ENCODE measurements at regions not wholly inside any gene's neighbourhood (a gene's known extent, or its start where the extent isn't known, plus 50 kb on each side); places are given as distances from the start of the nearest gene placed in this dataset.
"Not testable (repeated sequence)": the region's sequence is repeated elsewhere in the genome, so short reads cannot be mapped to it uniquely, and the experiment has no call there.

- Histone ChIP-seq H3K36me3 (no peaks in the 10 kb centered on the region), H3K4me1 (ENCODE audit: insufficient read depth) (no peaks in the 10 kb centered on the region), H3K27ac (no peak overlapping the region), H3K4me3 (no peak overlapping the region), H3K27me3 (no peaks in the 10 kb centered on the region), H3K9me3 (no peaks in the 10 kb centered on the region)
- TF ChIP-seq POLR2A (IDR thresholded peaks at IDR 0.05), result no peak
- TF ChIP-seq CTCF (IDR thresholded peaks at IDR 0.05), result no peak
- no peak for TF ChIP-seq EP300 (IDR thresholded peaks at IDR 0.05)
- no peak for DNase-seq
- WGBS, 3 donors, result 60 to 76% (median 69%) methylated on average over 5 of the region's 5 CpGs
- intact Hi-C loops (cut with DNase I), result no loop called here
These were observed 419.2 kb downstream of the OLFM4 start for GRCh38 chr13:53447863-53448262.

GRCh38 chr13:53452263-53452808, 423.7 kb downstream of the OLFM4 start:
- 91 to 95% (median 93%) methylated on average over 21 to 28 of the region's 29 CpGs for WGBS, 3 donors
- H3K27me3 ChIP-seq; H3K4me1 ChIP-seq (ENCODE audit: insufficient read depth); H3K36me3 ChIP-seq; H3K27ac ChIP-seq; DNase-seq; H3K4me3 ChIP-seq; intact Hi-C loops (cut with DNase I); H3K9me3 ChIP-seq: not testable (repeated sequence)

- intact Hi-C loops (cut with DNase I), result no loop called here
- Histone ChIP-seq H3K36me3 (no peaks in the 10 kb centered on the region), H3K27me3 (no peaks in the 10 kb centered on the region), H3K9me3 (no peaks in the 10 kb centered on the region), H3K4me3 (no peak overlapping the region), H3K27ac (no peak overlapping the region), H3K4me1 (ENCODE audit: insufficient read depth) (no peaks in the 10 kb centered on the region)
- no peak for TF ChIP-seq POLR2A (IDR thresholded peaks at IDR 0.05)
- TF ChIP-seq EP300 (IDR thresholded peaks at IDR 0.05), result no peak
- DNase-seq, result no peak
- WGBS, 3 donors, result 37 to 53% (median 38%) methylated on average over 1 of the region's 1 CpG
These were observed 432.2 kb downstream of the OLFM4 start for GRCh38 chr13:53460796-53461195.

DNA sequence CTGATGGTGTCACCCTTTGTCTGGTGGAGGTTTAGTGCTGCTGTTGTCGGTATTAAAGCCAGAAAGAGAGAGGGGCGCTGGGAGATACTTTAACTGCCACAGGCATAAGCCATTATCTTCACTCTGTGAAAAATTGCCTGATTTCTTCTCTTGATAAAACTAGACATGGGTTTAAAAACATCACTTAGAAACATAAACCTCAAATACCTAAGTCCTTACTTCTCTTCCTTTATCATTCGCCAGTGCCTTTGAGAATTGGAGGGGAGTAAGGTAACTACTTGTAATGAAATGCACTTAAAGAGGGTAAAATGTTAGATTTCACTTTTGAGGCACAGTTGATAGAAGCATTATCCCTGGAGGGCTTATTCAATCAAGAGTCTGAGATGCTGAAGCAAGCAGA, 434.5 kb downstream of the OLFM4 start:
- 84 to 89% (median 86%) methylated on average over 3 of the region's 3 CpGs for WGBS, 3 donors
- H3K4me1 ChIP-seq (ENCODE audit: insufficient read depth), result no peaks in the 10 kb centered on the region
- TF ChIP-seq EP300 (IDR thresholded peaks at IDR 0.05), result no peak
- no peak for TF ChIP-seq POLR2A (IDR thresholded peaks at IDR 0.05)
- no peak for TF ChIP-seq CTCF (IDR thresholded peaks at IDR 0.05)
- no peaks in the 10 kb centered on the region for H3K36me3 ChIP-seq
- DNase-seq, result no peak
- intact Hi-C loops (cut with DNase I), result no loop called here
- no peak overlapping the region for H3K4me3 ChIP-seq
- no peak overlapping the region for H3K27ac ChIP-seq
- H3K27me3 ChIP-seq, result no peaks in the 10 kb centered on the region
- no peaks in the 10 kb centered on the region for H3K9me3 ChIP-seq

DNA sequence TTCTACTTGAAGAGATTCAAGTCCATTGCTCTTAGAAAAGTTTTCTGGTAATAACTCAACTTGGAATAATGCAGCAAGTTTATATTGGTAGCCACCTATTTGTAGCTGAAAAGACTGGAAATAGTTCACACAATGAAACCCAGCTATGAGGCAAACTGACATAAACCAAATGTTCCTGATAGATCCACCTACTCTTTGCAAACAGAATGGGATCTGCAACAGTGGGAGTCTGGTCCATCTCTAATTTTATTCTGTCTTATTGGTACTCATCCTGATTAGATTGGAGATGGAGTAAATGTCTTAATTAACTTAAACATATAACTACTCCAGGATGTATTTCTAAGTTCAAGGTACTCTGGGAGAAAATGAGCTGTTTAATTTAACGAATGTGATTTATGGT, 438.0 kb downstream of the OLFM4 start:
- Histone ChIP-seq H3K4me3 (no peak overlapping the region), H3K4me1 (ENCODE audit: insufficient read depth) (no peaks in the 10 kb centered on the region), H3K9me3 (no peaks in the 10 kb centered on the region), H3K27ac (no peak overlapping the region), H3K36me3 (no peaks in the 10 kb centered on the region), H3K27me3 (no peaks in the 10 kb centered on the region)
- DNase-seq, result no peak
- intact Hi-C loops (cut with DNase I), result loop anchor here in 1 of 4 donors (5.0 kb wide), 1 partner anchor 459 kb away; no protein-coding TSS in a partner anchor
- TF ChIP-seq EP300 (IDR thresholded peaks at IDR 0.05) (no peak), POLR2A (IDR thresholded peaks at IDR 0.05) (no peak), CTCF (IDR thresholded peaks at IDR 0.05) (no peak)
- WGBS, 3 donors, result 37 to 49% (median 42%) methylated on average over 1 of the region's 1 CpG

Measured in ovary (tissue), 7 donors.